Motor neuron (in vitro differentiated cells): ENCODE measurements at regions not wholly inside any gene's neighbourhood (a gene's known extent, or its start where the extent isn't known, plus 50 kb on each side); places are given as distances from the start of the nearest gene placed in this dataset.
"Not testable (repeated sequence)": the region's sequence is repeated elsewhere in the genome, so short reads cannot be mapped to it uniquely, and the experiment has no call there.

Experiments
- ATAC-seq, 8 experiments: fragments of 200-7000 bp; cut with Tn5 transposase; replicated peaks in 6 of 8; 2 replicates each; pipeline ENCODE4 v1.8.0; 2021; ENCODE audit warnings: mild to moderate bottlenecking in 8 of 8, moderate library complexity in 8 of 8
- H3K27ac ChIP-seq, 2 donors: fragments of 250-450 bp; sonication (Bioruptor Pico); 2 replicates each; pipeline ENCODE4 v1.9.0; 2021; ENCODE audit warnings: antibody characterized with exemption in 2 of 2, mild to moderate bottlenecking in 2 of 2, moderate library complexity in 1 of 2
- H3K4me1 ChIP-seq, 2 donors: fragments of 250-450 bp; sonication (Bioruptor Pico); replicated peaks in 1 of 2; 2 replicates each; pipeline ENCODE4 v1.6.1; 2021; ENCODE audit warnings: antibody characterized with exemption in 2 of 2, mild to moderate bottlenecking in 2 of 2, moderate library complexity in 1 of 2
- H3K4me3 ChIP-seq, 5 donors: fragments of 250-450 bp; sonication (Bioruptor Pico); 2 replicates each; pipeline ENCODE4 v1.9.0; 2021; ENCODE audit warnings: antibody characterized with exemption in 5 of 5, mild to moderate bottlenecking in 5 of 5, moderate library complexity in 4 of 5
- WGBS, 10 experiments: fragments of 450-650 bp; shearing (Covaris generic); methylation state at CpG; one replicate each; pipeline ENCODE4 v1.0.0; 2022; 5-methylcytosine and 5-hydroxymethylcytosine counted together
- in situ Hi-C, 9 experiments: fragments of 400-800 bp; cut with MboI; loops; one replicate each; pipeline ENCODE4 v1.15.0; 2021; ENCODE audit warnings: low sequenced_read_pairs in 9 of 9, low pct_unique_long_range_greater_than_20kb in 2 of 9; ENCODE audit not compliant: unreplicated experiment in 9 of 9

GRCh38 chr5:166810093-166810658 is 1481.3 kb upstream of the WWC1 start:
- H3K4me1 ChIP-seq, in situ Hi-C loops, H3K27ac ChIP-seq, H3K4me3 ChIP-seq, ATAC-seq: not testable (repeated sequence)
- 100% methylated on average over 1 to 2 of the region's 28 CpGs; no CpG with 5 or more reads in 7 of the 10 experiments for WGBS, 10 experiments

DNA sequence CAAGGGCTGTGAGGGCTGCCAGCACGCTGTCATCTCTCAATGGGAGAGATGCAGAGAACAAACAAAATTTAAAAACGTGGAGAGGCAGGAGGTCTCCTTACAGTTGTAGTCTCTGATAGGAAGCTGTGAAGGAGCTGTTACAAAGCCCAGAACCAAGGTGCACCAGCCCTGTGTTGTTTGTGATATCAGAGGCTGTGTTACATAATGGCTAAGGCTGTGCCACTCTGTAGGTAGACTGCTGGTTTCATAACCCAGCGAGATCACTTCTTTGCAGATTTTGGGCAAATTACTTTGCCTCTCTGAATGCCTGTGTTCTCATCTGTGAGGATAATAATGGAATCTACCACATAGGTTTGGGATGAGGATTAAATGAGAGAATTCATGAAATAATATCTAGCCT is 1480.7 kb upstream of the WWC1 start:
- WGBS, 10 experiments: 17 to 100% (median 83%) methylated on average over 1 to 2 of the region's 3 CpGs; no CpG with 5 or more reads in 6 of the 10 experiments
- Histone ChIP-seq H3K4me3 (no peak overlapping the region), H3K4me1 (no peaks in the 10 kb centered on the region), H3K27ac (no peak overlapping the region)
- ATAC-seq: no peak
- in situ Hi-C loops: no loop called here

GRCh38 chr5:166823360-166823759 is 1468.1 kb upstream of the WWC1 start:
- in situ Hi-C loops: no loop called here
- 0 to 100% (median 79%) methylated on average over 1 of the region's 1 CpG; no CpG with 5 or more reads in 2 of the 10 experiments for WGBS, 10 experiments
- H3K4me3 ChIP-seq: no peak overlapping the region
- no peaks in the 10 kb centered on the region for H3K4me1 ChIP-seq
- no peak overlapping the region for H3K27ac ChIP-seq
- no peak for ATAC-seq

DNA sequence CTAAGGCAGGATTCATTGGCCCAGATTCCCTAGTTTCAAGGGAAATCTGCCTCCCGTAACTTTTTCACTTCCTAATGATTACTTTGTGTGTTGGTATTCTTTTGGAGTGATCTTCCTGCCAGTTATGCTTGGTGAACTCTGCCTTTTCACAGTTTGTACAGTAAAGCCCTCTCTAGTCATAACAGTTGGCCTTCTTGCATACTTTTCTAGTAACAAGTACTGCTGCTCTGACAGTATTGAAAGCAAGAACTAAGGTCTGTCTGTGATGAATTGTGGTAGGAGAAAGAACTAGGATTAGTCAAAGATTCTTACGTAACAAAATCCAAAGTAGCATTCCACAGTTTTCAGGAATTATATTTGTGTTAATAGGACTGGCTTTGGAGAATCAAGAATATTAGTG is 1457.2 kb upstream of the WWC1 start:
- in situ Hi-C loops: no loop called here
- no peak for ATAC-seq
- Histone ChIP-seq H3K4me1 (no peaks in the 10 kb centered on the region), H3K4me3 (no peak overlapping the region), H3K27ac (no peak overlapping the region)
- WGBS, 10 experiments: 0 to 100% (median 88%) methylated on average over 1 to 2 of the region's 2 CpGs; no CpG with 5 or more reads in 2 of the 10 experiments

GRCh38 chr5:166845044-166845443 is 1446.4 kb upstream of the WWC1 start:
- no peak overlapping the region for H3K4me3 ChIP-seq
- no peaks in the 10 kb centered on the region for H3K4me1 ChIP-seq
- H3K27ac ChIP-seq: no peak overlapping the region
- no peak for ATAC-seq
- WGBS, 10 experiments: 19 to 100% (median 68%) methylated on average over 1 to 4 of the region's 4 CpGs; no CpG with 5 or more reads in 1 of the 10 experiments
- in situ Hi-C loops: no loop called here

DNA sequence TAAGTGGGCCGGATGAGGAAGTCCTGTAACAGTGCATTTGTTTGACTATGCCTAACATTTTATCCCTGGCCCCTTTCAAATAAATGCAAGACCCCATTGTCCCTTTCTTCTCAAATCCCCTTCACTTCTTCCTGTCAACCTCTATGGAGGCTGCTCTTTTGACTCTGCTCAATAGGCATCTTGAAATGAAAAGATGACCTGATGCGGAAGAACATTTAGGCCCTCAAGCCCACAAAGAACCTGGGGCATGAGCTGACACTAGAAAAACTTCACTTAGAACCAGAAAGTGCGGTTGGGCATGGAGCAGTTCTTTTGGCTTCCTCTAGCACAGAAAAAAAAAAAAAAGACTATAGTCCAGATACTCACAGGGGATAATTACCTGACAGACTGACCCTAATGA is 1434.7 kb upstream of the WWC1 start:
- Histone ChIP-seq H3K4me1 (peaks cover 9 to 11% of the 10 kb centered on the region in 2 donors), H3K4me3 (no peak overlapping the region), H3K27ac (no peak overlapping the region)
- no peak for ATAC-seq
- 0 to 65% (median 42%) methylated on average over 1 to 3 of the region's 3 CpGs; no CpG with 5 or more reads in 2 of the 10 experiments for WGBS, 10 experiments
- in situ Hi-C loops: no loop called here

- no peak for ATAC-seq
- peaks cover 11 to 13% of the 10 kb centered on the region in 2 donors for H3K4me1 ChIP-seq
- WGBS, 10 experiments: 0 to 100% (median 90%) methylated on average over 1 to 5 of the region's 5 CpGs
- in situ Hi-C loops: no loop called here
- no peak overlapping the region for H3K4me3 ChIP-seq
- no peak overlapping the region for H3K27ac ChIP-seq
These were observed 1431.0 kb upstream of the WWC1 start for GRCh38 chr5:166860426-166860825.

DNA sequence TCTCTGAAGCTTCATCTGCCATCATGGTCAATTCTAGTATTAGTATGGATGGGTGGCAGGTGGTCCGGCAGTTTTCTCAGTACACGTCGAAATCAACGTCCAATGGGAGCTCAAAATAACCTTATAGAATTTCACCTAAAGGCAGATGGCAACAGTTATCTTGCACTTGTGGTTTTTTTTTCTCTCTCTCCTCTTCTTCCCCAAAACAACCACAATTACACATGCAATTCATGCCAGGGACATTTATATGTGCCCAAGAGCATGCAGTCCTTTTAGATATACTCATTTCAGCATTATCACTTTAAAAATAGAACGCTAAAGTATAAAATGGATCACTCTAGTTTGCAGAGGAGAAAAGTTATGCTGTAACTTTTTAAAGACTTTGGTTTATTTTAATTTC is 1428.9 kb upstream of the WWC1 start:
- 8 to 100% (median 94%) methylated on average over 2 to 5 of the region's 5 CpGs; no CpG with 5 or more reads in 1 of the 10 experiments for WGBS, 10 experiments
- no peak for ATAC-seq
- in situ Hi-C loops: no loop called here
- peaks cover under 1 to 8% of the 10 kb centered on the region in 2 donors for H3K4me1 ChIP-seq
- no peak overlapping the region for H3K27ac ChIP-seq
- no peak overlapping the region for H3K4me3 ChIP-seq

- in situ Hi-C loops: no loop called here
- 0 to 81% (median 21%) methylated on average over 2 to 6 of the region's 6 CpGs; no CpG with 5 or more reads in 3 of the 10 experiments for WGBS, 10 experiments
These were observed 1426.2 kb upstream of the WWC1 start for GRCh38 chr5:166865206-166865605.

DNA sequence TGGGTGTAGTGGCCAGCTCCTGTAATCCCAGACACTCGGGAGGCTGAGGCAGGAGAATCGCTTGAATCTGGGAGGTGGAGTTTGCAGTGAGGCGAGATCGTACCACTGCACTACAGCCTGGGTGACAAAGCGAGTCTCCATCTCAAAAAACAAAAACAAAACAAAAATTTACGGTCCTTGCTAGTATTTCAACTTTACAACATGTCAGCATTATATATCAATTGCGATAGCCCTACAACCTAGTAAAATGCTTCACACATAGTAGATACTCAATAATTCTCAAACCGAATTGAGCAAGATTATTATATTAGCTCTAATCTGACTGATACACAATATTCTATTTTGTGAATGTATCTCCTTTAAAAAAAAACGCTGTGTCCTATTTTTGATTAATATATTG is 1411.0 kb upstream of the WWC1 start:
- Histone ChIP-seq H3K27ac (no peak overlapping the region), H3K4me3 (no peak overlapping the region), H3K4me1 (peaks cover 0 to 6% of the 10 kb centered on the region in 2 donors)
- 30 to 100% (median 80%) methylated on average over 2 to 7 of the region's 9 CpGs; no CpG with 5 or more reads in 1 of the 10 experiments for WGBS, 10 experiments
- in situ Hi-C loops: no loop called here
- no peak for ATAC-seq

More at GRCh38 chr5:166865206-166865605, 1426.2 kb upstream of the WWC1 start:
- Histone ChIP-seq H3K4me1 (peaks cover 0 to 5% of the 10 kb centered on the region in 2 donors), H3K27ac (no peak overlapping the region), H3K4me3 (no peak overlapping the region)
- peak in 2 of 8 experiments; percentile 32 to 36 for ATAC-seq

DNA sequence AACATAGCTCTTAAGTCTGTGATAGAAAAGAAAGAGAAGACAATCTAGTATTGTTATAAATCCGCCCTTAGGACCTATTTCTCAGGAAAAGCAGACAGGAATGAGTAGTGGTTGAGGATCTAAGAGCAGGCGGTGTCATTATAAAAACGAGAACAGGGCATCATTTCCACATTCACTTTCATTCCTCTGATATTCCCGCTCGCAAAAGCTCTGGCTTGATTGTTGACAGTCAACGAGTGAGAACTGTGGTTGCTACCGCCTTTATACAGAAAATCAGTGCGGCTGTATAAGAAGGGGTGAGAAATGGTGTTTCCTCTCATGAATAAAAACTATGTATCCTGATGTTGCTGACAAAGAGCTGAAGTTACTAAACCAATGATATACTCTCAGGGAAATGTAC is 1409.6 kb upstream of the WWC1 start:
- no peak overlapping the region for H3K27ac ChIP-seq
- no peak for ATAC-seq
- WGBS, 10 experiments: 21 to 100% (median 56%) methylated on average over 2 to 8 of the region's 8 CpGs; no CpG with 5 or more reads in 1 of the 10 experiments
- no peak overlapping the region for H3K4me3 ChIP-seq
- in situ Hi-C loops: no loop called here
- H3K4me1 ChIP-seq: peaks cover 0 to 6% of the 10 kb centered on the region in 2 donors

DNA sequence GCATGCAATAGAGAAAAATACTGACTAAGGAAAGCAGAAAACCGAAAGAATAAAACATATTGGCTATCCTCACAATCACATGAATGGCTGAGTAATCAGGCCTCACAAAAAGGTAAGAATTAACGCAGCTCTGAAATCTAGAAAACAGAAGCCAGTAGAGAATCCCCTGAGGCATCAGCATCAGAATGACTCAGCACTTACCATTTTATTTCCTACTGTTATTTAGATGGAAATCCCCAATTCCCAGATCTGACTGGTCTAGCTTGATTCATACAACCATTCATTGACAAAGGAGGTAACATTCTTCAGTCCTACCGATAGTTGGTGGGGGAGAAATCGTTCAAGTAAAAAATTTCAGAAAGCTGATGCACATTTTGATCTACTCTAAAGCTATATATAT is 1408.4 kb upstream of the WWC1 start:
- peak in 6 of 8 experiments; percentile 39 to 60 (median 57) for ATAC-seq
- Histone ChIP-seq H3K4me3 (no peak overlapping the region), H3K4me1 (peaks cover 0 to 6% of the 10 kb centered on the region in 2 donors), H3K27ac (no peak overlapping the region)
- in situ Hi-C loops: no loop called here
- WGBS, 10 experiments: 6 to 80% (median 29%) methylated on average over 1 to 4 of the region's 4 CpGs

DNA sequence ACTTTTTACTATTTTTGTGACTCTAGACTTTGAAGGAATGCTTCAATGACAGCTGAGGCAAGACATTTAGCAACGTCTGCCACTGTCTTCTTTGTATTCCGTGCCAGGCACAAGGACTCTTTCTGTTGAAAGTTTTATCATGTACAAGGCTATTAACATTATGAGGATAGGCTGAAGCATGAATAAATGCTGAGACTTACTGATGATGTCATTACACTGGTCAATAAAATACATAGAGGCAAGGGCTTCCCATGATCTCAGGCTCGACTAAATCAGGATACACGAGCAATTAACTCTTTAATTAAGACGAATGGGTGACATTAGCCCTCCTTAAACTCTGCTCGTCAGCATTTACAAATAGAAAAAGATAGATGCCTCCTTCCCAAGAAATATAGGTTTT is 1393.3 kb upstream of the WWC1 start:
- Histone ChIP-seq H3K27ac (no peak overlapping the region), H3K4me3 (no peak overlapping the region), H3K4me1 (peaks cover 7 to 11% of the 10 kb centered on the region in 2 donors)
- peak in 5 of 8 experiments; percentile 77 to 96 (median 84) for ATAC-seq
- in situ Hi-C loops: no loop called here
- WGBS, 10 experiments: 0 to 39% (median 13%) methylated on average over 1 to 6 of the region's 6 CpGs; no CpG with 5 or more reads in 1 of the 10 experiments

DNA sequence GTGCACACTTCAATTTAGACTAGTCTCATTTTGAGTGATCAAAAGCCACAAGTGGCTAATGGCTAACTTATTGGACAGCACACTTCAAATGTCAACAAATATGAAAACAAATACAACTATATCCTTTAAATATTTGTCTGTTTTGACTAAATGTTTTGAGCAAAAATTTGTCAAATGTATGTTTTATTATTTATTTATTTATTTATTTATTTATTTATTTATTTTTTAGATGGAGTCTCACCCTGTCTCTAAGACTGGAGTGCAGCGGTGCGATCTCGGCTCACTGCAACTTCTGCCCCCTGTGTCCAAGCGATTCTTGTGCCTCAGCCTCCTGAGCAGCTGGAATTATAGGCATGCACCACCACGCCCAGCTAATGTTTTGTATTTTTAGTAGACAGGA is 1392.1 kb upstream of the WWC1 start:
- WGBS, 10 experiments: 40 to 100% (median 74%) methylated on average over 1 to 5 of the region's 5 CpGs; no CpG with 5 or more reads in 4 of the 10 experiments
- Histone ChIP-seq H3K4me3 (no peak overlapping the region), H3K4me1 (peaks cover 7 to 11% of the 10 kb centered on the region in 2 donors), H3K27ac (no peak overlapping the region)
- ATAC-seq: no peak
- in situ Hi-C loops: no loop called here
